T-helper 1 cell treated with Interleukin-12 subunit alpha and Interleukin-12 subunit beta and Interleukin-4 antibody, amounts not matched to agents 30 μg/mL and 1 μg/mL, for 36 hours (primary cell): ENCODE measurements at regions not wholly inside any gene's neighbourhood (a gene's known extent, or its start where the extent isn't known, plus 50 kb on each side); places are given as distances from the start of the nearest gene placed in this dataset.

Experiments
- H3K27ac Mint-ChIP-seq: one replicate; pipeline ENCODE4 v1.8.0; 2021; ENCODE audit warnings: mild to moderate bottlenecking, mixed read lengths
- H3K27me3 Mint-ChIP-seq: one replicate; pipeline ENCODE4 v1.8.0; 2021; ENCODE audit warnings: low read depth, mixed read lengths
- H3K36me3 Mint-ChIP-seq: one replicate; pipeline ENCODE4 v1.8.0; 2021; ENCODE audit warnings: low read depth, mixed read lengths
- H3K4me1 Mint-ChIP-seq: one replicate; pipeline ENCODE4 v1.8.0; 2021; ENCODE audit warnings: low read depth, mixed read lengths
- H3K4me3 Mint-ChIP-seq: one replicate; pipeline ENCODE4 v1.8.0; 2021; ENCODE audit warnings: mild to moderate bottlenecking, moderate library complexity, mixed read lengths
- H3K9me3 Mint-ChIP-seq: one replicate; pipeline ENCODE4 v1.8.0; 2021; ENCODE audit warnings: mixed read lengths

- no peak overlapping the region for H3K27ac Mint-ChIP-seq
- no peaks in the 10 kb centered on the region for H3K27me3 Mint-ChIP-seq
- no peaks in the 10 kb centered on the region for H3K4me1 Mint-ChIP-seq
- H3K4me3 Mint-ChIP-seq, result no peak overlapping the region
- peaks cover 3% of the 10 kb centered on the region for H3K36me3 Mint-ChIP-seq
- H3K9me3 Mint-ChIP-seq, result peaks cover 12% of the 10 kb centered on the region
These were observed 351.5 kb downstream of the BRD1 start for GRCh38 chr22:49476176-49476575.

GRCh38 chr22:49475253-49475652, 352.4 kb downstream of the BRD1 start:
- H3K27ac Mint-ChIP-seq, result no peak overlapping the region

GRCh38 chr22:49473286-49473685, 354.4 kb downstream of the BRD1 start:
- Mint-ChIP-seq H3K4me3 (no peak overlapping the region), H3K9me3 (peaks cover 12% of the 10 kb centered on the region), H3K36me3 (peaks cover 3% of the 10 kb centered on the region), H3K4me1 (no peaks in the 10 kb centered on the region), H3K27me3 (no peaks in the 10 kb centered on the region), H3K27ac (no peak overlapping the region)

More at GRCh38 chr22:49475253-49475652, 352.4 kb downstream of the BRD1 start:
- Mint-ChIP-seq H3K4me3 (no peak overlapping the region), H3K27me3 (no peaks in the 10 kb centered on the region), H3K9me3 (peaks cover 12% of the 10 kb centered on the region), H3K4me1 (no peaks in the 10 kb centered on the region), H3K36me3 (peaks cover 3% of the 10 kb centered on the region)

GRCh38 chr22:49470741-49471503, 356.8 kb downstream of the BRD1 start:
- Mint-ChIP-seq H3K27ac (no peak overlapping the region), H3K4me3 (no peak overlapping the region), H3K36me3 (no peaks in the 10 kb centered on the region), H3K4me1 (no peaks in the 10 kb centered on the region), H3K27me3 (no peaks in the 10 kb centered on the region), H3K9me3 (no peaks in the 10 kb centered on the region)

GRCh38 chr22:49469896-49470740, 357.6 kb downstream of the BRD1 start:
- H3K4me3 Mint-ChIP-seq, result no peak overlapping the region
- no peaks in the 10 kb centered on the region for H3K27me3 Mint-ChIP-seq
- H3K9me3 Mint-ChIP-seq, result no peaks in the 10 kb centered on the region
- no peak overlapping the region for H3K27ac Mint-ChIP-seq
- H3K36me3 Mint-ChIP-seq, result no peaks in the 10 kb centered on the region
- no peaks in the 10 kb centered on the region for H3K4me1 Mint-ChIP-seq

GRCh38 chr22:49468487-49469198, 359.0 kb downstream of the BRD1 start:
- no peaks in the 10 kb centered on the region for H3K9me3 Mint-ChIP-seq
- H3K4me1 Mint-ChIP-seq, result no peaks in the 10 kb centered on the region
- no peaks in the 10 kb centered on the region for H3K36me3 Mint-ChIP-seq
- H3K27ac Mint-ChIP-seq, result no peak overlapping the region
- no peak overlapping the region for H3K4me3 Mint-ChIP-seq
- no peaks in the 10 kb centered on the region for H3K27me3 Mint-ChIP-seq

GRCh38 chr22:49466878-49467595, 360.6 kb downstream of the BRD1 start:
- no peaks in the 10 kb centered on the region for H3K36me3 Mint-ChIP-seq
- H3K4me1 Mint-ChIP-seq, result no peaks in the 10 kb centered on the region
- H3K9me3 Mint-ChIP-seq, result no peaks in the 10 kb centered on the region
- H3K27me3 Mint-ChIP-seq, result no peaks in the 10 kb centered on the region
- no peak overlapping the region for H3K27ac Mint-ChIP-seq
- no peak overlapping the region for H3K4me3 Mint-ChIP-seq

- no peak overlapping the region for H3K4me3 Mint-ChIP-seq
- H3K9me3 Mint-ChIP-seq, result no peaks in the 10 kb centered on the region
These were observed 363.6 kb downstream of the BRD1 start for GRCh38 chr22:49464037-49464436.

GRCh38 chr22:49462795-49463194, 364.9 kb downstream of the BRD1 start:
- Mint-ChIP-seq H3K9me3 (no peaks in the 10 kb centered on the region), H3K36me3 (no peaks in the 10 kb centered on the region), H3K4me1 (no peaks in the 10 kb centered on the region), H3K27ac (no peak overlapping the region), H3K4me3 (no peak overlapping the region), H3K27me3 (no peaks in the 10 kb centered on the region)

More at GRCh38 chr22:49464037-49464436, 363.6 kb downstream of the BRD1 start:
- H3K27ac Mint-ChIP-seq, result no peak overlapping the region
- H3K36me3 Mint-ChIP-seq, result no peaks in the 10 kb centered on the region
- no peaks in the 10 kb centered on the region for H3K4me1 Mint-ChIP-seq
- no peaks in the 10 kb centered on the region for H3K27me3 Mint-ChIP-seq

- Mint-ChIP-seq H3K4me3 (no peak overlapping the region), H3K9me3 (no peaks in the 10 kb centered on the region), H3K27ac (no peak overlapping the region), H3K4me1 (no peaks in the 10 kb centered on the region), H3K36me3 (no peaks in the 10 kb centered on the region), H3K27me3 (no peaks in the 10 kb centered on the region)
These were observed 365.4 kb downstream of the BRD1 start for GRCh38 chr22:49462291-49462690.

- H3K4me1 Mint-ChIP-seq, result no peaks in the 10 kb centered on the region
- no peaks in the 10 kb centered on the region for H3K9me3 Mint-ChIP-seq
- no peaks in the 10 kb centered on the region for H3K27me3 Mint-ChIP-seq
- no peaks in the 10 kb centered on the region for H3K36me3 Mint-ChIP-seq
- H3K4me3 Mint-ChIP-seq, result no peak overlapping the region
- no peak overlapping the region for H3K27ac Mint-ChIP-seq
These were observed 366.0 kb downstream of the BRD1 start for GRCh38 chr22:49461674-49462073.

GRCh38 chr22:49460592-49461281, 366.9 kb downstream of the BRD1 start:
- Mint-ChIP-seq H3K27me3 (no peaks in the 10 kb centered on the region), H3K9me3 (no peaks in the 10 kb centered on the region), H3K27ac (no peak overlapping the region), H3K36me3 (no peaks in the 10 kb centered on the region), H3K4me1 (no peaks in the 10 kb centered on the region), H3K4me3 (no peak overlapping the region)

GRCh38 chr22:49460091-49460490, 367.6 kb downstream of the BRD1 start:
- no peaks in the 10 kb centered on the region for H3K27me3 Mint-ChIP-seq
- no peaks in the 10 kb centered on the region for H3K9me3 Mint-ChIP-seq
- no peaks in the 10 kb centered on the region for H3K36me3 Mint-ChIP-seq
- no peak overlapping the region for H3K4me3 Mint-ChIP-seq
- no peak overlapping the region for H3K27ac Mint-ChIP-seq
- H3K4me1 Mint-ChIP-seq, result no peaks in the 10 kb centered on the region

- Mint-ChIP-seq H3K9me3 (no peaks in the 10 kb centered on the region), H3K4me3 (no peak overlapping the region), H3K4me1 (no peaks in the 10 kb centered on the region), H3K27ac (no peak overlapping the region), H3K27me3 (no peaks in the 10 kb centered on the region), H3K36me3 (no peaks in the 10 kb centered on the region)
These were observed 369.0 kb downstream of the BRD1 start for GRCh38 chr22:49458708-49459099.
